ENCODE measurements at regions not wholly inside any gene's neighbourhood (a gene's known extent, or its start where the extent isn't known, plus 50 kb on each side); places are given as distances from the start of the nearest gene placed in this dataset. TPM values are rescaled to one million over a fixed set of nuclear protein-coding genes. Genes with fewer than 3 reads are reported as not detected.

DNA sequence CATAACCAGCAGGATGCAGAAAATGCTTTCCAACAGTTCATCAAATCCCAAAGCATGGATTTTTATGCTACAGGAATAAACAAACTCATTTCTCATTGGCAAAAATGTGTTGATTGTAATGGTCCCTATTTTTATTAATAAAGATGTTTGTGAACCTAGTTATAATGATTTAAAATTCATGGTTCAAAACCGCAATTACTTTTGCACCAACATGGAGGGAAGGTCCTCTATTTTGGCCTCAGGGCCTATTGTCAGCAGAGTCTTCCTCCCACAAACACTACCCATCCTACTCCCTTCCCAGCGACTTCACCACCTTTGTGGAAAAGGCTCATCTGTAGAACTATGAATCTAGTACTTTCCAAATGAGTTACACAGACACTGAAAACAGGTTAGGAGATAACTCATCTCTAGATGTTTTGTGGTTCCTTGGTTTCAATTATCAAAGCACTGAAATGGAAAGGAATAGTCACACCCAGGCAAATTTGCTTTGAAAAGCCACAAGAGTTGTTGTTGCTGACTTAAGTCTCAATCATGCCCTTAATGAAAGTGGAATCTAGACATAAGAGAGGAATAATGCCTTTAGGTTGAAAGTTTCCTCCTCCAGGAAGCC lies 59.4 kb upstream of the FRMD4A start:
- DNase-seq: no peak

DNA sequence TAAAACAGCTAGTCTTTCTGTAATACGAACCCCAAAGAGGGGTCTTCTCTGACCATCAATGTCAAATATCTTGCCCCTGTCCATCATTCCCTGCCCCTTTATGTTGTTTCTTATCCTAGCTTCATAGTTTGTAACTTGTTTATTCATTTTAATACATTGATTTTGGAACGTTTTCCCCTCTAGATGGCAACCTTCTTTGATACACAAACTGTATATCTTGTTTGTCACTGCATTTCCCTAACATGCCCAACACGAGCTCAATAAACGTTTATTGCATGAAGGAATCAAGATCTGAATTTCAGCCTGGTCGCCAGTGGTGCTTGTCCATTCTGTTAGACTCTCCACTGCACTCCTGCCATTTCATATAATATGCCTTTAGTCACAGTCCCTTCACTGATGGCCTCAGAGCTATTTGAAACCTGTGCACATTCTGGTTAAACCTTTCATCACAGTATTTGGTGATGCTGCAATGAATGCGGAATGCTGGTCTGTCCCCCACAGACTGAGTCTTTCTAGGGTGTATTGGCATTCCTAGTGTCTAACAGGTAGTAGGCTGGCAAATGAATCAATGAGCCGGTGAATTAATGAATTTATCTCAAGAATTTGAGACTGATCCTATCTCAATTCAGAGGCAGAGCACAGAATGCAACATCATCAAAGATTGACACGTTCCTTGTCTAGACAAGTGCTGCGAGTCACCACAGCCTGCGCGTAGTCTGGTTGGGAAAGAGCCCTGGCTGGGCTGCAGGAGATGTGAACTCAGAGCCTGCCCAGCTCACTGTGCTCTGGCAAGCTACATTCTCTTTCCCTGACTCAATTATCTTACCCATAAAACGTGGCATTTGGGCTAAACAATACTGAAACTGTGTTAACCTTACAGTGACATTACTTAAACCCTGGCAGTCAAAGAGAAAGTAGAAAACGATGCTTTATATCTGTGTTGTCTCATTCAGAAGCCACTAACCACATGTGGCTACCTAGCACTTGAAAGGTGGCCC lies 55.2 kb upstream of the FRMD4A start:
- DNase-seq: no peak

DNA sequence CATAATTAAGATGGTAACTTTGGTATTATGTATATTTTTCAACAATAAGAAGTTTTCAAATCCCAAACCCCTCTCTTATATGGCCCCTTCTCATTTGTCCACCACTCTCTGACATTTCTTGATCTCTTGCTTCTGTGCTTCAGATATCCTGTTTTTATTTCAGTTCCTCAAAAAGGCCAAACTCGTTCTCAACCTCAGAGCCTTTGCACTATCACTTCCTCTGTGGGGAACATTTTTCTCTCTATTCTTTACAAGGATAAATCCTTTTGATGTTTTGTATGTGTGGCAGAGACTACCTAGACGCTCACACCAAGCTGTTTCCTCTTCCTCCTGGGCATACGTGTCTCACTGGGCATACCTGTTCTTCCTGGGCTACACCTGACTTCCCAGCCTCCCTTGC lies 54.2 kb upstream of the FRMD4A start:
- no peak for DNase-seq

DNA sequence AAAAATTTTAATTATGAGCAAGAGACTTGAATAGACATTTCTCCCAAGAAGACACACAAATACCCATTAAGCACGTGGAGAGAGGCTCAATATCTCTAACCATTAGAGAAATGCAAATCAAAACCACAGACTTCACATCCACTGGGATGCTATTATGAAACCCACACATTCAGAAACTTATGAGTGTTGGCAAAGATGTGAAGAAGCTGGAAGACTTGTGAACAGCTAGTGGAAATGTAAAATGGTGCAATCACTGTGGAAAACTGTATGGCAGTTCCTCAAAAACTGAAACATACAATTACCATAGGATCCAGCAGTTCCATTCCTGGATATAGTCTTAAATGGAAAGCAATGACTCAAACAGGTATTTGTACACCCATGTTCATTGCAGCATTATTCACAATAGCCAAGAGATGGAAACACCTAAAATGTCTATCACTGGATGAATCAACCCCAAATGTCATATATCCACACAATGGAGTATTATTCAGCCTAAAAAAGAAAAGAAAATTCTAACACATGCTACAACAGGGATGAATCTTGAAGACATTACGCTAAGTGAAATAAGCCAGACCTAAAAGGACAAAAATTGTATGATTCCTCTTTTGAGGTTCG lies 53.5 kb upstream of the FRMD4A start:
- no peak for DNase-seq

DNA sequence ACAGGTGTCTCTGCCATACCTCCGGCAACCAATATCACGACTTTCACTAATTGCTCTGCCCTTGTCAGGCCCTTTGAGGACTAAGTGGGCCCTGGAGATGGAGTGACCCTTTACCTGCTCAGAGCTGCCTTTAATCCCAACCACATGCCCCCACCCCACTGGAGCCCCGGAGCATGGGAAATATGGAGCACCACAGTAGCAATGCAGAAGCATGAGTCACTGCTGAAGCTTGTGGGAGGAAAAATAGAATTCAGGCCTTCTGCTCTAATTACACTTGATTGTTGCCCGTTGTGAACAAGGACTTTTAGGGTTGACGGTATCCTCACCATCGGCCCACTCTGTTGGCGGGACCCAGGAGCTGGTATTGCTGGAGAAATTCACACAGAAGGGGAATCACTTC lies 52.5 kb upstream of the FRMD4A start:
- no peak for DNase-seq

DNA sequence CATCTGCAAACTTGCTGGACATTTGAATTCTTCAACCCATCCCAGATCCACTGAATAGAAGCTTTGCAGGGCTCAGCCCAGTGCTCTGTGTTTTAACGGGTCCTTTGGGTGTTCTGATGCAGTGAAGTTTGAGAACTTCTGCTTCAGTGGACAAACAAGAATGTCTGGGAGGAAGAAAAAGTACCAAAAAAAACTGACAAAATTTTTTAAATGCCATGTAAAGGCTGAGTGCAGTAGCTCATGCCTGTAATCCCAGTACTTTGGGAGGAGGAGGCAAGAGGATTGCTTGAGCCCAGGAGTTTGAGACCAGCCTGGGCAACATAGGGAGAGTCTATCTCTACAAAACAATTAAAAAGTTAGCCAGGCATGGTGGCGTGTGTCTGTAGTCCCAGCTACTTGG lies 51.8 kb upstream of the FRMD4A start:
- DNase-seq: no peak

DNA sequence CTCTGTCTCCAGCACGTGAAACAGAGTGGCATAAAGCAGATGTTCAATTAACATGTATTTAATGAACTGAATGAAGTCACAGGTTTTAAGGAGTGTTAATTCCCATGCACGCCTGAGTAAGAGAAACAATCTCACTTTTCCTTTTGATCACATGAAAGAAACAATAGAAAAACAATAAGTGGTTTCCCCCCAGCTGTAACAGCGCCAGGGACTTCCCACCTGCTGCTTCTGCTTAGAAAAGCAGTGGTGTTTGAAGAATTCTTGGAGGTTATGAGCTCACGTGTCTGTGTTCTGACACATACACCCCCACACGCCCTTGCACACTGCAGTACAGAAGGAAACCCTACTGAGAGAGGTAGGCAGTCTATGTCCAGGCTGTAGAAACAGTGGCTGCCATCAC lies 51.3 kb upstream of the FRMD4A start:
- no peak for DNase-seq

DNA sequence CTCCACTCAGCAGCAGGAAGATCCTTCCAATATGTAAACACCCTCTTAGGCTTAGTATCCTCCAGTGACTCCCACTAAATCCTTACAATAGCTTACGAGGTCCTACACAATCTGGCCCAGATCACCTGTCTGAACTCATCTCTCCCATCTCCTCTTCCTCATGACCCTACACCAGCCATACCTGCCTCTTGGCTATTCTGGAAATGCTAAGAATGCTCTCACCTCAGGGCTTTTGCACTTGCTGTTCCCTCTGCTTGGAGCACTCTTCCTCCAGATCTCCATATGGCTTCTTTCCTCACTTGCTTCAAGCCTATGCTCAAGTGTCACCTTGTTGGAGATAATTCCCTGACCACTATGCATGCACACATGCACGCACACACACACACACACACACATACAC lies 50.8 kb upstream of the FRMD4A start:
- DNase-seq: no peak

DNA sequence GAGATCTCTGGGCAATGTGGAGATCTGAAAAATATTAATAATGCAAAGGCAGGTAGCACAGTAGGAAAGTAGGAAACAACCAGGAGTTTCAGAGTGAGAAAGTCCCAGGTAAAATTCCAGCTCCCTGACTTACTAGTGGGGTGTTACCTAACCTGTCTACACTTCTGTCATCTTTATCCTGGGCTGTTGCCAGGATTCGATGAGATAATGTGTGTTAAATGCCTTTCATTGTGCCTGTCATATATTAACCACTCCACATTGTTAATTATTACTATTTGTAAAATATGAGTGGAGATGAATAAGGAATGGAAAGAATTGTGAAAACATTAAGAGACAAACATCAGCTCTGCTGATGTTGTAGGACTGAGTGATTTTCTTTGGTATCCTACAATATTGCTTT lies 50.0 kb upstream of the FRMD4A start:
- DNase-seq: no peak

Small RNA genes lying in the stretch of these regions (small RNA-seq; reads per million reads assigned to genes)
- gene MIR1265 (ENCODE audit: low replicate concordance) (0.08 reads per million), gene MIR4293 (ENCODE audit: low replicate concordance) (not detected)

All from tongue (tissue), 2 donors.